Left renal cortex interstitium (tissue), 4 donors: ENCODE measurements at regions not wholly inside any gene's neighbourhood (a gene's known extent, or its start where the extent isn't known, plus 50 kb on each side); places are given as distances from the start of the nearest gene placed in this dataset.

Source experiments
- DNase-seq, 4 donors: peaks; one replicate each; pipeline ENCODE4 v3.0.0-alpha.2; 2013; ENCODE audit warnings: low read depth in 4 of 4, low spot score in 2 of 4, missing footprints in 1 of 4

- DNase-seq, result no peak
Measured at GRCh38 chr7:9778367-9778766, 1195.3 kb upstream of the PHF14 start.

DNA sequence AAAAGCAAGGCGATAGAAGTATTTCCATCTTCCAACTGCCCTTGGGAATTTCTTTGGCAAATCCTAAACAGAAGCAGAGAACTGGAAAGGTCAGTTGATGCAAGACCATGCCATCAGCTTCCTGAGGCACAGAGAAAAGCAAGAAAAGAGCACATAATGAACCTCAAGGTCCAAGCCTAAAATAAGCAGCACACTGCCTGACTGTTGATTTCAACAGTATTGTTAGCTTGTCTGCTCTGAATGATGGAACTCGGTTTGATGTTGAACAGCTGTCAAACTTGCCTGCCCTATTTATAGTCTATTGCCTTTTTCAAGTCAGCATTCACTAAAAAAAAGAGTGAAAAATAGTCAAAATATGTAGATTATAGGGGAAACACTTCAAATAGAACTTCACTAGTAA is 1192.0 kb upstream of the PHF14 start:
- DNase-seq, result no peak

DNA sequence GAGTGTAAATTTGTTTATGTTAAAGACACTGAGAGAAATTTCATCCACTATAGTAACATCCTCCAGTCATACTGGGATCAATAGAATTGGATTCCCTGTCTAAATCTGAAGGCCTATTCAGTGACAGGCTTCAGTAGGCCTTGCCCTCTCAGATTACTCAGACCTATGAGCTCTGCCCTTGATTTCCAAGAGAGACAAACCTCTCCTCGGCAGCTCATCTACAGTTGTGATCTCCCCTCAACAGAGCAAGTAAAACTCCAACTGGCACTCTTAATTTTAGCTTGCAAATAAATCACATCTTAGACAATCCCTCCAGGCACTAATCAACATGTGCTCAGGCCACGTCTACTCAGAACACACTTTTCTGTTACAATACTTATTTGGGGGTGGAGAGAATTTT is 1191.4 kb upstream of the PHF14 start:
- no peak for DNase-seq

GRCh38 chr7:9785211-9785610 is 1188.5 kb upstream of the PHF14 start:
- DNase-seq, result no peak

GRCh38 chr7:9796241-9796640 is 1177.4 kb upstream of the PHF14 start:
- no peak for DNase-seq

GRCh38 chr7:9822458-9823290 is 1151.0 kb upstream of the PHF14 start:
- DNase-seq, result no peak

- DNase-seq, result peak in 1 of 4 donors; percentile 6
Measured at GRCh38 chr7:9835199-9835598, 1138.5 kb upstream of the PHF14 start.

GRCh38 chr7:9836671-9837070 is 1137.0 kb upstream of the PHF14 start:
- no peak for DNase-seq

DNA sequence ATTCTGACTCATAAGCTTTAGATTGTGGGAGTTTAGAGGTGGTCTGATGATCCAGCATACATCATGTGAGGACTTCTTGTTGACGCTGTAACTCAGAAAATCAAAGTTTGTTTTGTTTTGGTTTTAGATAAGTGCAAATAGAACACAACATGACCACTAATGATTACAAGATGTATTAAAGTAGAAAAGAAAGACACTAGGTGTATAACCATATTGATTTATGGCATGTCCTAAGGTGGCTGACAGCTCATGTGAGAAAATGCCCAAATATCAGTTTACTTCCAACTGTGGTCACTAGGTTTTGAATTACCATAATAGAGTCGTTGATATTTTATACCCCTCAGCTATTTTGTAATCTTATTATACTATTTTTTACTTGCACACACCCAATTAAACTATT is 1131.4 kb upstream of the PHF14 start:
- DNase-seq, result no peak

- DNase-seq, result no peak
Measured at GRCh38 chr7:9846902-9847301, 1126.8 kb upstream of the PHF14 start.

- DNase-seq, result no peak
Measured at GRCh38 chr7:9854605-9855004, 1119.1 kb upstream of the PHF14 start.

DNA sequence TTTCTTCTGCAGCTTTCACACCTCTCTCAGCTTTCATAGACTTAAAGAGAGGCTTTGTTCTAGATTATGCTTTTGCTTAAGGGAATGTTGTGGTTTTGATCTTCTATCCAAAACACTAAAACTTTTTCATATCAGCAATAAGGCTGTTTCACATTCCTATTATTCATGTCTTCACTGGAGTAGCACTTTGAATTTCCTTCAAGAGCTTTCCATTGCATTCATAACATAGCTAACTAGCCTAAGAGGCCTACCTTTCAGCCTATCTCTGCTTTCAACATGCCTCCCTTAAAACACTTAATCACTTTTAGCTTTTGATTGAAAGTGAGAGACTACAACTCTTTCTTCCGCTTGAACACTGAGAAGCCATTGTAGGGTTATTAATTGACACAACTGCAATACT is 1117.0 kb upstream of the PHF14 start:
- DNase-seq, result no peak

DNA sequence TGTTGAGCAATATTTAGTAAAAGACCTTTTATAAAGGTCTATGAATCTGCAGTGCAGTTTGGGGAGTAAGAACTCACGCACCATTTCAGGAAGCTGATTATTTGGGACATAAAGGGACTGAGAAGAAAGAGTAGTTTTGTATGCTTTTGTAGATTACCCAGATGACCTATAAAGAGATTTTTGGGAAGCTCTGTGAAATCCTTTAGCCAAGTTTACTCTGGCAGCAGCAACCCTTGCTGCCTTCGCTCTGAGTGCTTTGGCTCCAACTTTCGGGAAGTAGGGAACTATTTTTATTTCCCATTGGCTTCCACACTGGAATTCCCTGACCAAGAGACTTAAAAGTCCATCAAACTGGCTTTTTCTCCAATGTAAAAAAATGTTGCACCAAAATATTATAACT is 1110.1 kb upstream of the PHF14 start:
- no peak for DNase-seq

DNA sequence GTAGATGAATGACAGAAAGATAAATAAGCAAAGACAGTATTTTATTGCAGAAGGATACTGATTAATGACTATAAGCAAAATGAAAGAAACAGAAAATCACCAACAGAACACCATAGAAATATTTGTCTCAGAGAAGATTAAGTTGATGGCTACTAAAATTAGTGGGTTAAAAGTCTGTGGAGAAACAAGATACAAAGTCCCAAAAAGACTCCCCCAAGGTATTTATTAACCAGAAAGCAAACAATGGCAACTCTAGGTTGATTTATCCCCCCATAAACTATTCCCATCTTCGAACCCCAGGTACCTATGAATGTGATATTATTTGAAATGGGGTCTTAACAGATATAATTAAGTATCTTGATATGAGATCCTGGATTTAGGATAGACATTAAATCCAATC is 1104.5 kb upstream of the PHF14 start:
- no peak for DNase-seq

- DNase-seq, result no peak
Measured at GRCh38 chr7:9869566-9869965, 1104.1 kb upstream of the PHF14 start.

GRCh38 chr7:9870674-9871073 is 1103.0 kb upstream of the PHF14 start:
- no peak for DNase-seq

GRCh38 chr7:9874182-9874581 is 1099.5 kb upstream of the PHF14 start:
- DNase-seq, result no peak

GRCh38 chr7:9876053-9876452 is 1097.6 kb upstream of the PHF14 start:
- DNase-seq, result no peak

DNA sequence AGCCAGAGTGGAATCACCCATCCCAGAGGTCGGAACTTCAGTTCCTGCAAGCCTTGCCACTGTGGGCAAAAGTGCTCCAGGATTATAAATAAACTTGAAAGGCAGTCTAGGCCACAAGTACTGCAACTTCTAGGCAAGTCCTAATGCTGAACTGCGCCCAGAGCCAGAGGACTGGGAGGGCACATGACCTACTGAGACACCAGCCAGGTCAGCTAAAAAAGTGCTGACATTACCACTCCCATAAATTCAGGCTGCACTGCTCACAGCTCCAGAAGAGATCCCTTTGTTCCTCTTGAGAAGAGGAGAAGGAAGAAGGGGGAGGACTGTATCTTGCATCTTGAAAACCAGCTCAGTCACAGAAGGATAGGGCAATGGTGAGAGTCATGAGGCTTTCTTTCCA is 1084.1 kb upstream of the PHF14 start:
- DNase-seq, result no peak

DNA sequence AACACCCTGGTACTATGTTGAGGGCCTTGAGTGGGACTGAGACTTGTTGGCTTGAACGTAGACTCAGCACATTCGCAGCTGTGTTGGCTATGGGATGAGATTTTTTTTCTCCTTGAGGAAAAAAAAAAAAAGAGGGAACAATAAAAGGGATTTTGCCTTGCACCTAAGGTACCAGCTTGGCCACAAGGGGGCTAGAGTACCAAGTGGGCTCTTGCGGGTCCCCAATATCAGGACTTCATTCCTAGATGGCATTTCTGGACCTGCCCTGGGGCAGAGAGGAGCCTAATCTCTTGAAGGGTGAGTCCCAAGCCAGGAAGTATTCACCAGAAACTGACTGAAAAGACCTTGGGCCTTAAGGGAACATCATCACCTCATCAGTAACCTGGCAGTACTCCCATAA is 1083.6 kb upstream of the PHF14 start:
- no peak for DNase-seq

DNA sequence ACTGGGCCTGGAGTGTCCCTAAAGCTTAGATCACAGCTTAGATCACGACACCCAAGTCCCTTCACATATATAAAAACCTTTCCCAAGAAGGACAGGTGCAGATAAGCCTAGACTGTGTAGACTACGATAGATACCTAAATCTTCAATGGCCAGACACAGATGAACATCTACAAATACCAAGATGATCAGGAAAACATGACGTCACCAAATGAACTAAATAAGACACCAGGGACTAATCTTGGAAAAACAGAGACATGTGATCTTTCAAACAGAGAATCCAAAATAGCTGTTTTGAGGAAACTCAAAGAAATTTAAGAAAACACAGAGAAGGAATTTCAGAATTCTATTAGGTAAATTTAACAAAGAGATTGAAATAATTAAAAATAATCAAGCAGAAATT is 1082.6 kb upstream of the PHF14 start:
- no peak for DNase-seq

GRCh38 chr7:9900339-9900738 is 1073.3 kb upstream of the PHF14 start:
- DNase-seq, result no peak

- no peak for DNase-seq
Measured at GRCh38 chr7:9921326-9921725, 1052.3 kb upstream of the PHF14 start.
